Mesenchymal stem cell (in vitro differentiated cells and primary cell): ENCODE measurements at regions not wholly inside any gene's neighbourhood (a gene's known extent, or its start where the extent isn't known, plus 50 kb on each side); places are given as distances from the start of the nearest gene placed in this dataset.
"Not testable (repeated sequence)": the region's sequence is repeated elsewhere in the genome, so short reads cannot be mapped to it uniquely, and the experiment has no call there.

Experiments
- DNase-seq: peaks from one replicate; pipeline ENCODE4 v3.0.0-alpha.2; 2013
- H2AFZ ChIP-seq: one replicate; pipeline ENCODE4 v1.6.1; 2013; ENCODE audit warnings: low read depth, mild to moderate bottlenecking, control low read depth, inconsistent platforms, low read length, moderate library complexity
- H2AK5ac ChIP-seq: 2 replicates; pipeline ENCODE4 v1.6.1; 2013; ENCODE audit warnings: low read length, moderate library complexity, mild to moderate bottlenecking, inconsistent platforms; ENCODE audit not compliant: severe bottlenecking
- H2BK120ac ChIP-seq: one replicate; pipeline ENCODE4 v1.6.1; 2013; ENCODE audit warnings: low read depth, mild to moderate bottlenecking, inconsistent platforms, low read length, moderate library complexity
- H2BK12ac ChIP-seq, 2 experiments: one replicate each; pipeline ENCODE4 v1.6.1; 2013; ENCODE audit warnings: inconsistent platforms in 2 of 2, low read length in 2 of 2, mild to moderate bottlenecking in 2 of 2, moderate library complexity in 2 of 2, control low read depth in 1 of 2
- H2BK15ac ChIP-seq: one replicate; pipeline ENCODE4 v1.6.1; 2013; ENCODE audit warnings: mild to moderate bottlenecking, low read depth, inconsistent platforms; ENCODE audit not compliant: poor library complexity, severe bottlenecking
- H2BK5ac ChIP-seq: 2 replicates; pipeline ENCODE4 v1.6.1; 2013; ENCODE audit warnings: low read depth, mild to moderate bottlenecking, low read length, control low read depth, inconsistent platforms; ENCODE audit not compliant: poor library complexity, severe bottlenecking
- H3K14ac ChIP-seq, 2 experiments: one replicate each; pipeline ENCODE4 v1.6.1; 2013; ENCODE audit warnings: inconsistent platforms in 2 of 2, low read length in 2 of 2, control low read depth in 1 of 2, mild to moderate bottlenecking in 1 of 2, moderate library complexity in 1 of 2
- H3K18ac ChIP-seq, 2 experiments: one replicate each; pipeline ENCODE4 v1.6.1; 2013; ENCODE audit warnings: inconsistent platforms in 2 of 2, low read length in 2 of 2, control low read depth in 1 of 2, low read depth in 1 of 2, mild to moderate bottlenecking in 1 of 2
- H3K23ac ChIP-seq, 2 experiments: one replicate each; pipeline ENCODE4 v1.6.1; 2013; ENCODE audit warnings: inconsistent platforms in 2 of 2, low read length in 2 of 2, mild to moderate bottlenecking in 2 of 2, moderate library complexity in 2 of 2, control low read depth in 1 of 2
- H3K27ac ChIP-seq: 2 replicates; pipeline ENCODE4 v1.5.1; 2013; ENCODE audit warnings: mild to moderate bottlenecking, moderate library complexity, low read length, control low read depth, inconsistent platforms; ENCODE audit not compliant: poor library complexity, severe bottlenecking
- H3K27me3 ChIP-seq, 2 experiments: 2 replicates each; pipeline versions ENCODE4 v1.6.1 to v1.7.0; 2013; ENCODE audit warnings: low read length in 2 of 2, mild to moderate bottlenecking in 2 of 2, moderate library complexity in 2 of 2, control low read depth in 1 of 2, inconsistent platforms in 1 of 2; ENCODE audit not compliant: control insufficient read depth in 1 of 2, insufficient read depth in 1 of 2
- H3K36me3 ChIP-seq, 2 experiments: 2 replicates each; pipeline versions ENCODE4 v1.6.1 to v1.7.0; 2013; ENCODE audit warnings: low read length in 2 of 2, control low read depth in 1 of 2, inconsistent platforms in 1 of 2, low read depth in 1 of 2, mild to moderate bottlenecking in 1 of 2; ENCODE audit not compliant: insufficient read depth in 2 of 2, control insufficient read depth in 1 of 2
- H3K4ac ChIP-seq, 2 experiments: one replicate each; pipeline ENCODE4 v1.6.1; 2013; ENCODE audit warnings: inconsistent platforms in 2 of 2, low read length in 2 of 2, mild to moderate bottlenecking in 2 of 2, moderate library complexity in 2 of 2, control low read depth in 1 of 2, low read depth in 1 of 2
- H3K4me1 ChIP-seq: 2 replicates; pipeline ENCODE4 v1.6.1; 2013; ENCODE audit warnings: low read depth, low read length, control low read depth; ENCODE audit not compliant: control insufficient read depth, insufficient read depth
- H3K4me2 ChIP-seq: 2 replicates; pipeline ENCODE4 v1.6.1; 2013; ENCODE audit warnings: low read length, mild to moderate bottlenecking, inconsistent platforms; ENCODE audit not compliant: poor library complexity, severe bottlenecking
- H3K4me3 ChIP-seq, 2 experiments: 2 replicates each; pipeline versions ENCODE4 v1.5.1 to v1.7.0; 2013; ENCODE audit warnings: low read length in 2 of 2, mild to moderate bottlenecking in 2 of 2, control low read depth in 1 of 2, low read depth in 1 of 2; ENCODE audit not compliant: insufficient read depth in 1 of 2
- H3K79me1 ChIP-seq: replicated peaks from 2 replicates; pipeline ENCODE4 v1.6.1; 2013; ENCODE audit warnings: mild to moderate bottlenecking, control low read depth, low read length, inconsistent platforms; ENCODE audit not compliant: poor library complexity, severe bottlenecking
- H3K9ac ChIP-seq: 2 replicates; pipeline ENCODE4 v1.7.0; 2013; ENCODE audit warnings: mild to moderate bottlenecking, low read length, moderate library complexity
- H3K9me3 ChIP-seq: 2 replicates; pipeline ENCODE4 v1.7.0; 2013; ENCODE audit warnings: mild to moderate bottlenecking, low read length; ENCODE audit not compliant: control insufficient read depth
- H4K8ac ChIP-seq: one replicate; pipeline ENCODE4 v1.6.1; 2013; ENCODE audit warnings: inconsistent platforms, mild to moderate bottlenecking, low read length, moderate library complexity
- H4K91ac ChIP-seq: one replicate; pipeline ENCODE4 v1.6.1; 2013; ENCODE audit warnings: mild to moderate bottlenecking, low read length, inconsistent platforms
- WGBS: methylation state at CpG from one replicate; pipeline ENCODE4 v1.1.7; 2013; ENCODE audit warnings: mixed read lengths; 5-methylcytosine and 5-hydroxymethylcytosine counted together

DNA sequence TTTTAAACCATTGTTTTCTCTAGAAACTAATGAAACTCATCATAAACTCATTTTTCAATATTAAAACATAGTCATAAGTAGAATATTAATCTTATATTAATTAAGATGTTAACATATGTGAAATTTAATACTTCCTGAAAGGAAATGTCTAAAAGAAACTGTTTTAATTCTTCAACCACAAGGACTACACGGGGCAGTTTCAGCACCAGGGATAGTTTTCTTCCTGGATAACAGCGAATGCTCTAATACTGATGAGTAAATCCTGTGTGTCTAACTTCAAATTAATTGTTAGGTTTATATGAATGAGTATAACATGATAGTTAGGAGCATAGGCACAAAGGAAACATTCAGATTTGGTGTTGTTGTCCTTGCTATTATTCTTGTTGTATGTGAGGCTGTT, 183.6 kb downstream of the CCDC74A start:
- DNase-seq, H4K8ac ChIP-seq, H2AFZ ChIP-seq, H3K18ac ChIP-seq, H4K91ac ChIP-seq, H3K27me3 ChIP-seq, H3K4me2 ChIP-seq, H2BK15ac ChIP-seq, H2AK5ac ChIP-seq, H2BK5ac ChIP-seq, H3K9ac ChIP-seq, H3K23ac ChIP-seq, H3K27ac ChIP-seq, H3K4me1 ChIP-seq, H2BK120ac ChIP-seq, H3K4ac ChIP-seq, H2BK12ac ChIP-seq, H3K36me3 ChIP-seq, H3K14ac ChIP-seq, H3K4me3 ChIP-seq, H3K79me1 ChIP-seq, H3K9me3 ChIP-seq: not testable (repeated sequence)
- WGBS = 80% methylated on average over 2 of the region's 2 CpGs

DNA sequence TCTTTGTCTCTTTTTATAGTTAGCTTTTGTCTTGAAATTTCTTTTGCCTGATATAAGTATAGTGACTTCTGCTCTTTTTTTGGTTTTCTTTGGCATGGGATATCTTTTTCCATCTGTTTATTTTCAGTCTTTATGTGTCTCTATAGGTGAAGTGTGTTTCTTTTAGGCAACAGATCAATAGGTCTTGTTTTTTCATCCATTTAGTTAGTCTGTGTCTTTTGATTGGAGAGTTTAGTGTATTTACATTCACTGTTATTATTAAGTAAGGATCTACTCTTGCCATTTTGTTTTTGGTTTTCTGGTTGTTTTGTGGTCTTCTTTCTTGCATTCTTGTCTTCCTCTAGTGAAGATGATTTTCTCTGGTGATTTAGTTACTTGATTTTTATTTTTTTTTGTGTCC, 190.2 kb downstream of the CCDC74A start:
- not testable (repeated sequence) for H3K14ac ChIP-seq, H3K27me3 ChIP-seq, H3K79me1 ChIP-seq, H3K9me3 ChIP-seq, H2BK15ac ChIP-seq, H3K4ac ChIP-seq, H3K36me3 ChIP-seq, H2AFZ ChIP-seq, H2BK120ac ChIP-seq, H3K18ac ChIP-seq, H4K91ac ChIP-seq, H3K23ac ChIP-seq, H3K4me2 ChIP-seq, DNase-seq, H4K8ac ChIP-seq, H3K9ac ChIP-seq, H3K4me3 ChIP-seq, H3K27ac ChIP-seq, H2BK5ac ChIP-seq, H3K4me1 ChIP-seq, H2AK5ac ChIP-seq, H2BK12ac ChIP-seq

DNA sequence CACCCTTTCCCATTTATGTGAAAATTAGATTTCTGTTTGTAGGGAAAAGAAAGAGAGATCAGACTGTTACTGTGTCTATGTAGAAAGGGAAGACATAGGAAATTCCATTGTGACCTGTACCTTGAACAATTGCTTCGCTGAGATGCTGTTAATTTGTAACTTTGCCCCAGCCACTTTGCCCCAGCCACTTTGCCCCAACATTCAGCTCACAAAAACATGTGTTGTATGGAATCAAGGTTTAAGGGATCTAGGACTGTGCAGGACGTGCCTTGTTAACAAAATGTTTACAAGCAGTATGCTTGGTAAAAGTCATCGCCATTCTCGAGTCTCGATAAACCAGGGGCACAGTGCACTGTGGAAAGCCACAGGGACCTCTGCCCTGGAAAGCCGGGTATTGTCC, 193.5 kb downstream of the CCDC74A start:
- WGBS = 93% methylated on average over 5 of the region's 6 CpGs
- H3K9me3 ChIP-seq, H3K27me3 ChIP-seq, H2AK5ac ChIP-seq, DNase-seq, H2BK120ac ChIP-seq, H2BK12ac ChIP-seq, H2AFZ ChIP-seq, H3K23ac ChIP-seq, H3K4me2 ChIP-seq, H3K4me3 ChIP-seq, H2BK15ac ChIP-seq, H3K9ac ChIP-seq, H4K8ac ChIP-seq, H2BK5ac ChIP-seq, H3K14ac ChIP-seq, H3K4ac ChIP-seq, H3K27ac ChIP-seq, H3K79me1 ChIP-seq, H3K18ac ChIP-seq, H4K91ac ChIP-seq, H3K4me1 ChIP-seq: not testable (repeated sequence)
- H3K36me3 ChIP-seq = peaks cover 12 to 20% of the 10 kb centered on the region in 2 experiments

DNA sequence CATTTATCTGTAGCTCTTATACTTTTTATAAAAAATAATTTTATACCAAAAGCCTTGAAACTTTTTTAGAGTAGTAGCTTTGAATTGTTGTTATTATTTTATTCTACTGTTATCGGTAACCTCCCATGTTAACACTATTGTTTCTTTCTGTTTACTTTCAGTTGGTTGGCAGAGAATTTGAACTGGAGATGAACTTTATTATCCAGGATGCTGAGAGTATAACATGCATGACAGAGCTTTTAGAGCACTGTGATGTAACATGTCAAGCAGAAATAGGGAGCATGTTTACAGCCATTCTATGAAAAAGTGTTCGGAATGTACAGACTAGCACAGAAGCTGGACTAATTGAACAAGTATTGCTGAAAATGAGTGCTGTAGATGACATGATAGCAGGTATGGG, 194.6 kb downstream of the CCDC74A start:
- no CpG with 5 or more reads among the region's 2 CpGs for WGBS
- not testable (repeated sequence) for H3K14ac ChIP-seq, H2BK12ac ChIP-seq, H3K9ac ChIP-seq, H3K27me3 ChIP-seq, H3K4ac ChIP-seq, DNase-seq, H2BK120ac ChIP-seq, H2AK5ac ChIP-seq, H3K4me2 ChIP-seq, H2BK5ac ChIP-seq, H3K18ac ChIP-seq, H4K8ac ChIP-seq, H2AFZ ChIP-seq, H3K23ac ChIP-seq, H3K9me3 ChIP-seq, H3K27ac ChIP-seq, H3K4me3 ChIP-seq, H2BK15ac ChIP-seq, H4K91ac ChIP-seq, H3K4me1 ChIP-seq, H3K79me1 ChIP-seq
- H3K36me3 ChIP-seq = peaks cover 12 to 20% of the 10 kb centered on the region in 2 experiments
